Natural killer cell treated with Interleukin-12 subunit alpha and Interleukin-12 subunit beta and Interleukin-15 and Interleukin-18, amount 100 ng/mL, for 72 hours (primary cell): ENCODE measurements at regions not wholly inside any gene's neighbourhood (a gene's known extent, or its start where the extent isn't known, plus 50 kb on each side); places are given as distances from the start of the nearest gene placed in this dataset.

ENCODE experiments used
- ATAC-seq, 2 donors: fragments of 150-1000 bp; cut with Tn5 transposase in 1 of 2; sonication (Bioruptor Pico), chemical (Tn5 transposase) in 1 of 2; 2 replicates each; pipeline ENCODE4 v1.10.0; 2021
- DNase-seq: peaks from one replicate; pipeline ENCODE4 v3.0.0; 2022; ENCODE audit warnings: low spot score
- H3K27ac Mint-ChIP-seq, 2 donors: 1 replicate in 1 of 2; 2 replicates in 1 of 2; pipeline ENCODE4 v1.8.0; 2022; ENCODE audit warnings: mixed read lengths in 2 of 2, mild to moderate bottlenecking in 1 of 2, moderate library complexity in 1 of 2
- H3K27me3 Mint-ChIP-seq, 2 donors: 1 replicate in 1 of 2; 2 replicates in 1 of 2; pipeline ENCODE4 v1.8.0; 2022; ENCODE audit warnings: mixed read lengths in 2 of 2
- H3K36me3 Mint-ChIP-seq: one replicate; pipeline ENCODE4 v1.8.0; 2022; ENCODE audit warnings: mixed read lengths
- H3K4me1 Mint-ChIP-seq, 2 donors: 1 replicate in 1 of 2; 2 replicates in 1 of 2; pipeline ENCODE4 v1.8.0; 2022; ENCODE audit warnings: low read depth in 2 of 2, mixed read lengths in 2 of 2, mild to moderate bottlenecking in 1 of 2
- H3K4me3 Mint-ChIP-seq: one replicate; pipeline ENCODE4 v1.8.0; 2022; ENCODE audit warnings: mixed read lengths
- H3K9me3 Mint-ChIP-seq: 2 replicates; pipeline ENCODE4 v1.8.0; 2022; ENCODE audit warnings: mixed read lengths

DNA sequence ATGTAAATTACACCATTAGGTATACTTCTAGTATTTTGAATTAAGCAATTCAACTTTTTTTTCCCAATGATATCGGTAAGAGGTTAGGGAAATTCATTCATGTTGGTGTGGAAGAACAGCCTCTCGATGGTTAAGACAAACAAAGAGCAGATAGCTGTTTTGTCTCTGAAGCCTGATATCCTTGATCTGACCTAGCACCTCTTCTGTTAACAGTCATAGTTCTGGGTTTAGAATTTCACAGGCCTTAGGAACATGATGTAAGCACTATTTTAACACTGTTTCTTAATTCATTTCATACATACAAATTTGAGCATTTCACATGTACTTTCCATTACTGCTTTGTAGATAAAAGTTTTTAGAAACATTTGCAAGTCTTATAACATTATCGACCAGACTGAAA is 367.5 kb upstream of the ZNF385D start:
- ATAC-seq (no peak), DNase-seq (no peak)
- Mint-ChIP-seq H3K9me3 (peaks cover 8% of the 10 kb centered on the region), H3K27ac (no peak overlapping the region), H3K4me3 (no peak overlapping the region), H3K36me3 (no peaks in the 10 kb centered on the region), H3K4me1 (no peaks in the 10 kb centered on the region), H3K27me3 (no peaks in the 10 kb centered on the region)

- Mint-ChIP-seq H3K27me3 (no peaks in the 10 kb centered on the region), H3K4me1 (no peaks in the 10 kb centered on the region), H3K36me3 (peaks cover 5% of the 10 kb centered on the region), H3K27ac (no peak overlapping the region), H3K9me3 (peaks cover 17% of the 10 kb centered on the region), H3K4me3 (no peak overlapping the region)
- DNase-seq, result no peak
- ATAC-seq, result no peak
These were observed 370.2 kb upstream of the ZNF385D start for GRCh38 chr3:22121068-22121701.

GRCh38 chr3:22122567-22122966 is 371.6 kb upstream of the ZNF385D start:
- no peak for ATAC-seq
- Mint-ChIP-seq H3K4me1 (no peaks in the 10 kb centered on the region), H3K27ac (no peak overlapping the region), H3K4me3 (no peak overlapping the region), H3K27me3 (no peaks in the 10 kb centered on the region), H3K9me3 (peaks cover 23% of the 10 kb centered on the region), H3K36me3 (peaks cover 5% of the 10 kb centered on the region)
- DNase-seq, result no peak

GRCh38 chr3:22129101-22129500 is 378.1 kb upstream of the ZNF385D start:
- ATAC-seq (no peak), DNase-seq (no peak)
- H3K4me3 Mint-ChIP-seq, result no peak overlapping the region
- peaks cover 22% of the 10 kb centered on the region for H3K9me3 Mint-ChIP-seq
- H3K27ac Mint-ChIP-seq, result no peak overlapping the region
- no peaks in the 10 kb centered on the region for H3K4me1 Mint-ChIP-seq
- H3K27me3 Mint-ChIP-seq, result no peaks in the 10 kb centered on the region
- peaks cover 2% of the 10 kb centered on the region for H3K36me3 Mint-ChIP-seq

DNA sequence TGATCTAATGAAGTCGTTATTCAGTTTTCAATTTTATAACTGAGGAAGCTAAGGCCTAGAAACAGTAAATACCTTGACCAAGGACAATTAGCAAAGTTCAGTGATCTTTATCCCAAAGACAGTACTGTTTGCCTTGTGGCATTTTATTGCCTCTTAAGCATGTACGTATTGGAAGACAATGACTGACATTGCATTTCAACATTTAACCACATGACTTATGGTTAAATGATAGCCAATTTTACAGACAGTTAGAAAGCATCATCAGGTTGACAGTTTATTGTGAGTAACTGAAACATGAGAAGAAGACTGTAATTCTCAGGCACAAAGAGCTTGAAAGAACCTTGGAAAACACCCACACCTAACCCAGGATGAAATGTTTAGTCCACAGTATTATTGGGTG is 390.8 kb upstream of the ZNF385D start:
- H3K4me1 Mint-ChIP-seq, result no peaks in the 10 kb centered on the region
- H3K36me3 Mint-ChIP-seq, result peaks cover 4% of the 10 kb centered on the region
- no peak overlapping the region for H3K27ac Mint-ChIP-seq
- DNase-seq (no peak), ATAC-seq (no peak)
- H3K27me3 Mint-ChIP-seq, result no peaks in the 10 kb centered on the region
- no peak overlapping the region for H3K4me3 Mint-ChIP-seq
- H3K9me3 Mint-ChIP-seq, result peaks cover 8% of the 10 kb centered on the region

DNA sequence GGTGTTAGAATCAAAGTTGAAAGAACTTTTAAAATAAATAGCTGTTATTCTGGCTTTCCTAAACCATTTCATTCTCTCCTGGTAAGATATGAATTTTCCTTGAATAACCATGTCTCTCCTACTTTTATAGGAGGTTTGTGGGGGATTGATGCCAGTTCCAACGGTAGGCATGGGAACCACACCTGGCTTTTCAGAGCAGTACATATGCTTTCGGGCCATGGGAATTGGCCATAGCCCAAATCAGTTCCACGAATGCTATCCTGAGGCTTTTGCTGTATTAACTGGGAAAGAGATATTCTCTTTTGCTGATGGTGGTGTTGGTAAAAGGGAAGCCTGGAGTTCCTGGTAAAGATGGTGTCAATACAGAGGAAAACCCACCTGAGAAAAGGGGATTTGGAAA is 396.2 kb upstream of the ZNF385D start:
- no peak overlapping the region for H3K4me3 Mint-ChIP-seq
- ATAC-seq (no peak), DNase-seq (no peak)
- H3K9me3 Mint-ChIP-seq, result peaks cover 9% of the 10 kb centered on the region
- no peaks in the 10 kb centered on the region for H3K4me1 Mint-ChIP-seq
- no peaks in the 10 kb centered on the region for H3K36me3 Mint-ChIP-seq
- no peaks in the 10 kb centered on the region for H3K27me3 Mint-ChIP-seq
- H3K27ac Mint-ChIP-seq, result no peak overlapping the region

GRCh38 chr3:22156868-22157267 is 405.9 kb upstream of the ZNF385D start:
- Mint-ChIP-seq H3K36me3 (no peaks in the 10 kb centered on the region), H3K4me3 (no peak overlapping the region), H3K9me3 (peaks cover 26% of the 10 kb centered on the region), H3K4me1 (no peaks in the 10 kb centered on the region), H3K27ac (no peak overlapping the region), H3K27me3 (no peaks in the 10 kb centered on the region)
- ATAC-seq (no peak), DNase-seq (no peak)

DNA sequence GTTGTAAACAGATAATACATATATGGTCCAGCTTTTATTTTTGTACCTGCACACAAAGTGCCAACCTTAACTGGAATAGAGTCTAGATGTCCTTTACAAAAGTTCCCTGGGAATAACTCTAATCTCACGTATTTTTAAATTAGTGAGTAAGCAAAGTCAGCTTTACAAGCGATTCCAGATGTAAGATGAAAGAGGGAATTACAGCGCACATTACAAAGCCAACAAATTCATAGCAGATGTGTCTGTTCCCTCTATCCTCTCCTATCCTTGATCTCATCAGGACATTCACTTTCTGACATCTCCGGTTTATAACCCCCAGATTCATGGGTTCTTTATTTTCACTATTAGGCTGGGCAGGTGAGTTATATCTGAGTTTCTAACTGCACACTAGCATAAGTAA is 406.8 kb upstream of the ZNF385D start:
- no peak overlapping the region for H3K4me3 Mint-ChIP-seq
- no peak overlapping the region for H3K27ac Mint-ChIP-seq
- no peak for ATAC-seq
- no peaks in the 10 kb centered on the region for H3K36me3 Mint-ChIP-seq
- DNase-seq, result no peak
- no peaks in the 10 kb centered on the region for H3K27me3 Mint-ChIP-seq
- peaks cover 23% of the 10 kb centered on the region for H3K9me3 Mint-ChIP-seq
- H3K4me1 Mint-ChIP-seq, result no peaks in the 10 kb centered on the region

- ATAC-seq (no peak), DNase-seq (no peak)
- no peaks in the 10 kb centered on the region for H3K27me3 Mint-ChIP-seq
- no peaks in the 10 kb centered on the region for H3K4me1 Mint-ChIP-seq
- no peaks in the 10 kb centered on the region for H3K36me3 Mint-ChIP-seq
- H3K9me3 Mint-ChIP-seq, result peaks cover 21% of the 10 kb centered on the region
- no peak overlapping the region for H3K4me3 Mint-ChIP-seq
- no peak overlapping the region for H3K27ac Mint-ChIP-seq
These were observed 408.1 kb upstream of the ZNF385D start for GRCh38 chr3:22159004-22159695.

DNA sequence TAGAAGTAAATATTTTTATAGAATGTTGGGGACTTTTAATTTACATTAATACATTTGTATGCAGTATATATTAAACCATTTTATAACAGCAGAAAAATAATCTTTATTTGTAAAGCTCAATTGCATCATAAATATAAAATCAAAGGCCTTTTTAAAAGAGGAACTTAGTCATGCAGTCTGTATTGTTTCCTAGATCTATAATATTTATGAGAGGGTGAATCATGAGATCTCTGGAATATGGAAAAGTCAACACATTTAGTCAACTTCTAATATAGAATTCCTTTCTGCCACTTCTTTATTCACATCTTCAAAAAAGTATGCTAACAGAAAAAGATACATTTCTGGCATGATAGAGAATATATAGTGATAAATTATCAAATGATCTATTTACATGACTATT is 410.3 kb upstream of the ZNF385D start:
- H3K36me3 Mint-ChIP-seq, result no peaks in the 10 kb centered on the region
- ATAC-seq (no peak), DNase-seq (no peak)
- H3K27me3 Mint-ChIP-seq, result no peaks in the 10 kb centered on the region
- no peak overlapping the region for H3K27ac Mint-ChIP-seq
- peaks cover 17% of the 10 kb centered on the region for H3K9me3 Mint-ChIP-seq
- no peaks in the 10 kb centered on the region for H3K4me1 Mint-ChIP-seq
- H3K4me3 Mint-ChIP-seq, result no peak overlapping the region

DNA sequence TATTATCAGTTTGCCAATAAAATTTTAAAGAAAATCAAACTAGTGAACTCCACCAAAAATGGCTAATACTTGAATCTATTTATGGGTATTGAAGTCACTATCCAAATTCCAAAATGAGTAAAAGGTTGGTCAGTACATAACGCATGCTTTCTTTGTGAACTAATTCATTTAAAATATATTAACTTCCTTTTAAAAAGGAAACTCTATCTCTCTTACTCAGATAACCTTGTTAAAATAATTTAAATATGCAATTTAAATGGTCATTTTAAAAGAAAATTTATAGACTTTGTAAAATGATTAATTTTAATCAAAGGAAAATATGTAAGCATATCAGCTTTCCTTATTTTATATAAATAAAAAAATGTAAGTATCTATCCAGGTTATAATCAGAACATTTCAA is 419.4 kb upstream of the ZNF385D start:
- Mint-ChIP-seq H3K27me3 (no peaks in the 10 kb centered on the region), H3K4me1 (no peaks in the 10 kb centered on the region), H3K36me3 (no peaks in the 10 kb centered on the region), H3K9me3 (peaks cover 7% of the 10 kb centered on the region), H3K4me3 (no peak overlapping the region), H3K27ac (no peak overlapping the region)
- ATAC-seq (no peak), DNase-seq (no peak)

DNA sequence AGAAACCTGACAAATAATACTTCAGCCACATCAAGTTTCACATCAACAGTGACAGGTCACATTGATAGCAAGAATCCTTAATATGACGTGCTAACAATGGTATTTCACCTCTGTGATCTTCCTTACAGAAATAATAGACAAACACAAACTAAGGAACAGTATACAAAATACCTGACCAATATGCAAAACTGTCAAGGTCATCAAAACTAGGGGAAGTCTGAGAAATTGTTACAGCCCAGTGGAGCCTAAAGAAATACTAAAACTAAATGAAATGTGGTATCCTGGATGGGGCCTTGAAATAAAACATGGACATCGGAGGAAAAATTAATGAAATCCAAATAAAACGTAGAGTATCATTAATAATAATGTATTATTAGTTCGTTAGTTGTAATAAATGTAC is 422.0 kb upstream of the ZNF385D start:
- H3K4me3 Mint-ChIP-seq, result no peak overlapping the region
- ATAC-seq, result no peak
- no peaks in the 10 kb centered on the region for H3K36me3 Mint-ChIP-seq
- DNase-seq, result no peak
- H3K4me1 Mint-ChIP-seq, result no peaks in the 10 kb centered on the region
- H3K27ac Mint-ChIP-seq, result no peak overlapping the region
- H3K9me3 Mint-ChIP-seq, result no peaks in the 10 kb centered on the region
- H3K27me3 Mint-ChIP-seq, result no peaks in the 10 kb centered on the region

DNA sequence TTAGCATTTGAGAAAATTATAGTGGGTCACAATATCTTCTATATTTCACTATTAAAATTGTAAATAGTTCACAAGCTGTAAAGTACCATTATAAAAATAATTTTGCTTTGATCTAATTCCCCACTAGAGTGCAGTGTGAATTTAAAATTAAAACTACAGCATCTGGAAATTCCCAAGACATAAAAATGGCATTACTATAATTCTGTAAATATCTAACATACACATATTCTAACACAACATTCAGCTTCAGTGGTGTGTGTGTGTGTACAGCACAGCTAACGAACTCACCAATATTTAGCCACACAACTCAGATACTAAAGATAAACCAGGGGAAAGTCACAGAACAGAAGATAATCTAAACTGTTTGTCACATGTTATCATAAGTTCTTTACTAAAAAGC is 424.9 kb upstream of the ZNF385D start:
- ATAC-seq, result no peak
- no peak overlapping the region for H3K4me3 Mint-ChIP-seq
- H3K27ac Mint-ChIP-seq, result no peak overlapping the region
- no peaks in the 10 kb centered on the region for H3K4me1 Mint-ChIP-seq
- DNase-seq, result no peak
- no peaks in the 10 kb centered on the region for H3K36me3 Mint-ChIP-seq
- H3K9me3 Mint-ChIP-seq, result peaks cover 10% of the 10 kb centered on the region
- no peaks in the 10 kb centered on the region for H3K27me3 Mint-ChIP-seq

- Mint-ChIP-seq H3K27ac (no peak overlapping the region), H3K4me1 (no peaks in the 10 kb centered on the region), H3K4me3 (no peak overlapping the region), H3K36me3 (no peaks in the 10 kb centered on the region), H3K9me3 (peaks cover 10% of the 10 kb centered on the region), H3K27me3 (no peaks in the 10 kb centered on the region)
- DNase-seq, result no peak
- ATAC-seq, result no peak
These were observed 425.9 kb upstream of the ZNF385D start for GRCh38 chr3:22176911-22177310.

GRCh38 chr3:22189616-22190015 is 438.6 kb upstream of the ZNF385D start:
- Mint-ChIP-seq H3K36me3 (no peaks in the 10 kb centered on the region), H3K27ac (no peak overlapping the region), H3K4me1 (no peaks in the 10 kb centered on the region), H3K27me3 (no peaks in the 10 kb centered on the region), H3K9me3 (no peaks in the 10 kb centered on the region), H3K4me3 (no peak overlapping the region)
- no peak for ATAC-seq
- DNase-seq, result no peak
